ENCODE measurements at regions not wholly inside any gene's neighbourhood (a gene's known extent, or its start where the extent isn't known, plus 50 kb on each side); places are given as distances from the start of the nearest gene placed in this dataset.

DNA sequence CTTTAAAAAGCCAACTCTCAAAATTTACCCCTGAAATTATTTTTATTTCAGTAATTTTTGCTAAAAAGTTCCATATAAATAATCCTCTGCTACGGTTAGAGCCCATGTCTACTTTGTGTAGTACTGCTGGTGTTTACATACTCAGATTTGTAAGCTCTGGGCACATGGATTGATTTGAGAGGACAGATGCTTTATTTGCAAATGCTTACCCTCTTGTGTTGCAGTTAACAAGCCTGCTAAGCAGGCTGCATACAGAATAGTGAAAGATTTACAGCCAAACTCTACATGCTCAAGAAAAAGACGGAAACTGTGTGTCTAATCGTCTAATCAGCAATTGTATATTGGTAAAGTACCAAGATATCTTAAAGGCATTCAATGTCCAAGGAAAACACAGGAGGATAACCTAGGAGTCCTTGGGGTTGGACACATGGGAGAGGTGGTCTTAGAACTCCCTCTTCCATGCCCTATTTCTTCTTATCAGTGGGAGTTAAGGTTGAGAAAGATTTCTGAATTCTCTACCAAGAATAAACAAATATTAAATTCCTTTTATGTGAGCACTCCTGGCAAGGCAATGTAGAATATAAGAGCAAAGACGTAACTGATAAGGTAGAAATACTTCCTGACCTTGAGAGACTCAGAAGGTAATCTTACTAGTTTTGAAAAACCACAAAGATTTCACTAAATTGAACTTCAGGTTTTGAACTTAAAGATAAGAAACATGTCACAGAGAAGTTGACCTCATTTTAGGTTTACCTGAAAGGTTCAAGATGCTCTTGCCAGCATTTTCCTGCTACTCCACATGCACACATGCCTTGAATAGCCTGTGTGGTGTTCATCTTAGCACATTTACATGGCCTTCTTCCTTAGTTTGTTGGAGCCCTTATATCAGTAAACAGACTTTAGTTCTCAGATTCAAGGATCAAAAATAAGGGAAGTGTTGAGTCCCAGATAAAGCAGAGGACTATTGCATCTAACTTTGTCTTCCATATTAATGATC is 1216.5 kb downstream of the SORCS3 start:
- Histone ChIP-seq H3K9me3 (ENCODE audit: insufficient read depth in 2 of 2, low read depth in 1 of 2, low read length in 1 of 2) (no peaks in the 10 kb centered on the region), H3K18ac (ENCODE audit: extremely low read depth, low read length) (no peak overlapping the region), H3K14ac (ENCODE audit: insufficient read length) (no peak overlapping the region), H3K27me3 (replicated peaks in 1 of 4; ENCODE audit: control insufficient read depth in 3 of 4, extremely low read depth in 1 of 4, insufficient read depth in 3 of 4, low read length in 3 of 4) (no peaks in the 10 kb centered on the region), H4K5ac (ENCODE audit: insufficient read length, low read depth, low read length) (no peak overlapping the region), H3K79me2 (ENCODE audit: control insufficient read depth in 1 of 2, insufficient read depth in 2 of 2, low read length in 2 of 2) (no peaks in the 10 kb centered on the region), H2BK120ac (replicated peaks; ENCODE audit: low read depth, low read length) (no peak overlapping the region), H3K4me1 (replicated peaks in 1 of 4; ENCODE audit: control insufficient read depth in 3 of 4, insufficient read depth in 4 of 4, low read length in 3 of 4) (no peaks in the 10 kb centered on the region), H2BK12ac (ENCODE audit: low read depth, low read length) (no peak overlapping the region), H3K4ac (replicated peaks; ENCODE audit: insufficient read length, low read depth, low read length) (no peak overlapping the region), H2BK15ac (ENCODE audit: low read length) (no peak overlapping the region), H2AK5ac (ENCODE audit: low read depth, low read length) (no peak overlapping the region), H4K91ac (replicated peaks; ENCODE audit: insufficient read length, low read length) (no peak overlapping the region), H3K4me3 (ENCODE audit: extremely low read depth in 1 of 4, insufficient read depth in 2 of 4, low read depth in 3 of 4, low read length in 4 of 4) (no peak overlapping the region), H3K23ac (ENCODE audit: insufficient read length) (no peak overlapping the region), H2BK20ac (ENCODE audit: low read length) (no peak overlapping the region), H2AFZ (ENCODE audit: low read length) (peak overlapping the region; percentile 4), H3K9ac (replicated peaks in 1 of 4; ENCODE audit: extremely low read depth in 1 of 4, low read depth in 3 of 4, low read length in 3 of 4) (no peak overlapping the region), H4K20me1 (replicated peaks in 1 of 2; ENCODE audit: control insufficient read depth in 1 of 2, insufficient read depth in 2 of 2, low read length in 2 of 2) (no peaks in the 10 kb centered on the region), H3K23me2 (ENCODE audit: low read depth, low read length) (no peaks in the 10 kb centered on the region), H3K36me3 (ENCODE audit: control insufficient read depth in 2 of 4, insufficient read depth in 4 of 4, low read length in 3 of 4) (no peaks in the 10 kb centered on the region), H3K56ac (replicated peaks; ENCODE audit: insufficient read length, low read depth, low read length) (no peak overlapping the region), H3K27ac (ENCODE audit: low read depth, low read length) (no peak overlapping the region), H3K4me2 (ENCODE audit: insufficient read depth in 1 of 2, low read depth in 2 of 2, low read length in 2 of 2) (no peak overlapping the region), H4K8ac (ENCODE audit: extremely low read depth, insufficient read depth, low read length) (no peak overlapping the region), H3K79me1 (ENCODE audit: low read depth, low read length) (no peaks in the 10 kb centered on the region), H2BK5ac (ENCODE audit: low read depth, low read length) (no peak overlapping the region)
- ChIA-PET CTCF (ENCODE audit: partially characterized antibody) (interaction anchor here (0.7 kb wide), 1 partner anchor 8 kb away, joined by 3 read pairs; no protein-coding TSS in a partner anchor), POLR2A (ENCODE audit: partially characterized antibody) (no interaction called here)
- no peak for TF ChIP-seq SRF (IDR thresholded peaks at IDR 0.05; ENCODE audit: low read depth, low read length)
- no peak for TF ChIP-seq EGR1 (IDR thresholded peaks at IDR 0.05; ENCODE audit: borderline replicate concordance, low read depth, low read length)
- TF ChIP-seq SAP30 (IDR thresholded peaks at IDR 0.05; ENCODE audit: insufficient read depth, insufficient replicate concordance, low read length) = no peak
- 96% methylated on average over 4 of the region's 4 CpGs; no CpG with 5 or more reads in 1 of the 2 experiments for WGBS, 2 experiments (ENCODE audit: extremely low coverage in 1 of 2, insufficient coverage in 1 of 2, insufficient read length in 1 of 2, insufficient replicate concordance in 2 of 2, low coverage in 1 of 2, low lambda C conversion rate in 2 of 2, missing lambda C conversion rate in 1 of 2)
- FAIRE-seq = no peak
- DNase-seq (ENCODE audit: low read depth in 1 of 2, low spot score in 2 of 2) = no peak
